H54 (cell line): ENCODE measurements at regions not wholly inside any gene's neighbourhood (a gene's known extent, or its start where the extent isn't known, plus 50 kb on each side); places are given as distances from the start of the nearest gene placed in this dataset.
"Not testable (repeated sequence)": the region's sequence is repeated elsewhere in the genome, so short reads cannot be mapped to it uniquely, and the experiment has no call there.

Experiments used
- DNase-seq: peaks from one replicate; pipeline ENCODE4 v3.0.0; 2011; ENCODE audit warnings: low spot score, mixed read lengths; ENCODE audit not compliant: insufficient read length
- FAIRE-seq: peaks from 3 replicates; lab custom pipeline; 2011; peaks lifted over from hg19 to GRCh38; lab: Jason Lieb, UNC
- POLR2A ChIP-seq: IDR thresholded peaks from 2 replicates; pipeline ENCODE4 v1.6.1; 2011; ENCODE audit warnings: low read depth, mild to moderate bottlenecking, low read length

DNA sequence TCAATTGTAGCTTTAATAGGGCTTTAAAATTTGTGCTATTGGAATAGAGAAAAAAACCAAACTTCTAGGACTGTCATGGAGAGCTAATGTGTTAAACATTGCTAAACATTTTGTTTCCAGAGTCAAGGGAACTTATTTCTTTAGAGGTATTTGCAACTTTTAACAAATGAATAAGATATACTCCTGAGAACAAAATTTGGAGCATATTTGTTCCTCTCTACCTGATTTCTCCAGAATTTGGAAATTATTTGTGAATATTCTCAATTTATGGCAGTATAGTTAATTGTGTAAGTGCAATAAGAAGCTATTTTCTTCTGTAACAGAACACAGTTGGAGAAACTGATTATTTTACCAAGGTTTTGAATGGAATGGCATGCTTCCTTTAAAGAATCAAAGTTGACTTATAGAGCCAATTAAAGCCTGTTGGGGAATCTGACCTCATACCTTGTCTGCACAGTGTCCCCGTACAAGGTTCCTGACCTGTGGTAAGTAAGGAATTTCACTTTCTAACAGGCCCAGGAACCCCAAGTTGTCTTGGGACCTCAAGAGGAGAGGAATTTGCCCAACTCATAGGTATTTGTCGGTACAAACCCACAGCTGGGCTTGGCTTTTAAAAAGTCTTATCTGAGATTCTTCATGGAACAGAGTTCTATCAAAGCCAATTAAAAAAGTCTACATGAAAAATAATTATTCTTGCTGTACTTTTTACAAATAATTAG is 72.6 kb upstream of the CSF1 start:
- no peak for TF ChIP-seq POLR2A
- no peak for FAIRE-seq

DNA sequence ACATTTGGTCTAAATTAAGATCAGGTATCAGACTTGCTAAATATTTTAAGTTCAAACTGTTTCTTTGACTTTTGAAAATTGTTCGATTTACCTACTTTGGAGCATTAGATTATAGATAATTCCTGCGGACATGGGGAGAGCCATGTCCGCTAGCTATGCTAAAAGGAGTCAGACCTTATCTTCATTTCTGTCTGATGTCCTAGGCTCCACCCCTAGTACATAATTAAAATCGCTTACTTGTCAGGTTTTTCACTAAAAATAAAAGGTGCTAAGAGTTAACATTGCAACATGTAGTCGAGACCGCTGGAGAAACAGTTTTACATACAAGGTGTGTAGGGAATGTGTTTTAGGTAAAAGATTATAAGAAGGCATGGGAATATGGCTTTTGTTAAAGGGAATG is 71.9 kb upstream of the EPS8L3 start:
- not testable (repeated sequence) for DNase-seq, FAIRE-seq

More for the DNA sequence above, 72.6 kb upstream of the CSF1 start:
- DNase-seq = no peak

DNA sequence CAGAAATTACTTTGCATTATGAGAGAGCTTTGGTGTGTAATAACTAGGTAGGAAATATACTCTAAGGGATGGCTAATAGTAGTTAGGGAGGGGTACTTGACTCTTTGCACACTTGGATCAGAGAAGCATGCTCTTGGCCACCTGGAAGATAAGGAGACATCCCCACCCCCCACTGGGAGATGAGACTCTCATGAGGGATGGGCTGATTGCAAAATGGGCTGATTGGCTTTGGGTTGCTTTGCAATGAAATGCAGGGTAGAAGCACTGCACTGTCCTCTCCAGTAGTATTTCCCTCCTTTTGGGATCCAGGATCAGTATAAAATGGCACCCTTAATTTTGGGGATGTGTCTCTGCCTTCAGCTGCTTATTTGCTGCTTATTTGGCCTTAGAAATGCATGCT is 71.2 kb upstream of the EPS8L3 start:
- FAIRE-seq (no peak), DNase-seq (no peak)
- no peak for TF ChIP-seq POLR2A

DNA sequence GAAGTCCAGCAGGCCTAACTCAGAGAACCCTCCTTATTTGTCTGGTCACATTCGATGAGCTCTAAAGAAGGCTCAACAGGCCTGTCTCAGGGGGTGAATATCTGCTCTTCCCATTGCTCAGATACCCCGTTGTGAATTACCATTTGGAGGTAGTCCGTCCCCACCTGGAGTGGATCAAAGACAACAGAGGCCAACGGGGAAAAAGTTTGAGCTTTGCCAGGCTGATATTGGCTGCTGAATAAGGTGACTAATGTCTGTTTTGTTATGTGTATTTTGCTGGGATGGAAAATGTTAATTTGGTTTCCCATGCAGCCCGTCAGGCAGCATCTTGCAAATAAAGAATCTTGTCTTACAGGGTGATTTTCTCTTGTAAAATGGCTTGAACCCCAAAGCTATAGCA is 69.2 kb upstream of the EPS8L3 start:
- FAIRE-seq (no peak), DNase-seq (no peak)
- no peak for TF ChIP-seq POLR2A

DNA sequence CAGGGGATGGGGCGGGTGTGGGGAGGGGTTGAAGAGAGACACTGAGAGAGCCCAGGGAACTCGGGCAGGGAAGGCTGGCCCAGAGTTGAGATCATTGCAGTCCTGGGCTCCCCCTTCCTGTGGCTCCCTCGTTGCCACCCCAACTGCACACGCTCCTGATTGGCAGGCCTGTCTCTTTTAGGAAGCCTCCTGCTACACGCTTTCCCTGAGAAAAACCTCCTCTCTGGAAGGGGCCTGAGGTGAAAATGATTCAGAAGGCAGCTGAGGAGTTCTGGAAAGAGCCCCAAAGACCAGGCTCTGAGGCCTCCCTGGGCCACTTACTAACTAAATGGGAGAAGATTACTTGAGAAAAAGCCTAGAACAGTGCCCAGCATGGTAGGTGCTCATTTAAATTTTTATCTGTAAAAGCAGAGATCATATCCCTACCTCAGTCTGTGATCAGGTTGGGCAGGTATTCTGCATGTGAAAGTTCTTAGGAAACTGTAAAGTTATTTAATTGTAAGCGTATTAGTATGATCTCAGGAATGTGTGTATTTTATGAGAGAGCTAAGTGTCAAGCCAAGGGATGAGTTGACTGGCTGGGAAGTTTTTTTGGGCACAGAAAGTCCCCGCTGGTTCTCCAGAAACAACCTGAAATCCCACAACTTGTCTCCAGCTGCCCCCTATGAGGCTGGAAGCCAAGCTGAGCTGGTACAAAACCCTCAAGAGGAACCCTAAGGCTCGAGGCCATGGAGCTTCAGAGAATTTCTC is 65.2 kb upstream of the EPS8L3 start:
- FAIRE-seq (no peak), DNase-seq (no peak)
- TF ChIP-seq POLR2A = no peak

DNA sequence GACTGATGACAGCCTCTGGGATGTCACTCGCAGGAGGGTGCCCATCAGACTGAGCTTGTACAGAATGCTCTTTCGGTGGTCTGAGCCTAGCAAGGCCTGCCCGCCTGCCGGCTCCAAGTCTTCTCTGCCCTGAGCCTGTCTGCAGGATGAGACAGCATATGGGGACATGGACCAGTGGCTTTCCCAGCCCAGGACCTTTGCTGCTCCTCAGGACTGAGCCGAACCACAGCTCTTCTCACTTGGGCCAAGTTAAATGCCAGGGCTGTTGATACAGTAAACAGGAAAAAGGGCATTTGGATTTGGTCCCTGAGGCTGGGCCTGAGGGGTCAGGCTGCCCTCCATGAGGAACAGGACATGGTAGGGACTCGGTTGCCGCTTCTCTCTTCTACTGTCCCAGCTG is 64.3 kb upstream of the EPS8L3 start:
- no peak for TF ChIP-seq POLR2A
- no peak for FAIRE-seq
- no peak for DNase-seq

DNA sequence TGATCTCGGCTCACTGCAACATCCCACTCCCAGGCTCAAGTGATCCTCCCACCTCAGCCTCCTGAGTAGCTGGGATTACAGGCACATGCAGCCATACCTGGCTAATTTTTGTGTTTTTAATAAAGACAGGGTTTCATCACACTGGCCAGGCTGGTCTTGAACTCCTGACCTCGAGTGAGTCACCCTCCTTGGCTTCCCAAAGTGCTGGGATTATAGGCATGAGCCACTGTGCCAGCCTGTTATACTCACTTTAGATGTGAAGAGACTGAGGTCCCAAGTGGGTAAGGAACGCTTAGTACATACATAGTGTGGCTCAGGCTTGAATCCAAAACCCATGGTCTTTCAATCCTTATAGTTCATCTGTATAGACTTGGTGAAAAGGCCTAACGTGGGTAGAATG is 63.7 kb upstream of the EPS8L3 start:
- no peak for DNase-seq
- no peak for FAIRE-seq
- TF ChIP-seq POLR2A = no peak

DNA sequence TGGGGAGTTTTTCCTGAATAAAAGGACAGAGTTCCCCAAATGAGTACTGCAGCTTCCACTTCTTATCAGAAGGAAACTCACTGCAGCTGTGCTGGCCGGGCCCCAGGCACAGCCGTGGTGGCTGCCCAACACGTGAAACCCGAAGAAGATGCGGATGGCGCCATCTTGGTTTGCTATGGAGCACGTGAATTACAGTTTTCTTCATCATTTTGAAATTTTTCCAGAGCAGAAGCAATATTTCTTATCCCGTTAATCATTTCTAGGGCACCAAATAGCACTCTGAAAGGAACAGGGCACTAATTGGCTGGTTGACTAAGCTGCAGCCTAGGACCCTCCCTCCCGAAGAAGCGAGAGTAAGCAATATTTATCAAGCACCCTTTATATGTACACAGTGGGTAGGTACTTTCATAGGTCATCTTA is 63.2 kb upstream of the EPS8L3 start:
- no peak for FAIRE-seq
- no peak for TF ChIP-seq POLR2A

DNA sequence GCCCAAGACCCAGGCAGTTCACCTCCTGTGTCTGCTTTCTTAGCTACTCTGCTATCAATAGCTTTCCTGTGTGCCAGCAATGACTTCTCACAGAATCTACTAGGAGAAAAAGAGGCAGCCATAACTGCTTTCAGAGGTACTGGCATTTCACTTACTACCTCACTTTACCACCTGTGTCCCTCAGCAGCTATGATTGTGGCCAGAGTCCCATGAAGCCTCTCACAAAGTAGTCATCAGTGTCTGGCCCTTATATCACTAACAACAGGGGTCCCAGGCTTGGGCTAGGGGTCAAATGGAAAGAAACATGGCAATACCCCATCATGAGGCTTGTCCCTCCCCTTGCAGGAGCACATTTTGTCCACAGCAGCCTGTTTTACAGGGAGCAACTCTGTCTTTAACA is 62.7 kb upstream of the EPS8L3 start:
- DNase-seq (no peak), FAIRE-seq (no peak)
- TF ChIP-seq POLR2A = no peak

More for the DNA sequence above, 63.2 kb upstream of the EPS8L3 start:
- no peak for DNase-seq

DNA sequence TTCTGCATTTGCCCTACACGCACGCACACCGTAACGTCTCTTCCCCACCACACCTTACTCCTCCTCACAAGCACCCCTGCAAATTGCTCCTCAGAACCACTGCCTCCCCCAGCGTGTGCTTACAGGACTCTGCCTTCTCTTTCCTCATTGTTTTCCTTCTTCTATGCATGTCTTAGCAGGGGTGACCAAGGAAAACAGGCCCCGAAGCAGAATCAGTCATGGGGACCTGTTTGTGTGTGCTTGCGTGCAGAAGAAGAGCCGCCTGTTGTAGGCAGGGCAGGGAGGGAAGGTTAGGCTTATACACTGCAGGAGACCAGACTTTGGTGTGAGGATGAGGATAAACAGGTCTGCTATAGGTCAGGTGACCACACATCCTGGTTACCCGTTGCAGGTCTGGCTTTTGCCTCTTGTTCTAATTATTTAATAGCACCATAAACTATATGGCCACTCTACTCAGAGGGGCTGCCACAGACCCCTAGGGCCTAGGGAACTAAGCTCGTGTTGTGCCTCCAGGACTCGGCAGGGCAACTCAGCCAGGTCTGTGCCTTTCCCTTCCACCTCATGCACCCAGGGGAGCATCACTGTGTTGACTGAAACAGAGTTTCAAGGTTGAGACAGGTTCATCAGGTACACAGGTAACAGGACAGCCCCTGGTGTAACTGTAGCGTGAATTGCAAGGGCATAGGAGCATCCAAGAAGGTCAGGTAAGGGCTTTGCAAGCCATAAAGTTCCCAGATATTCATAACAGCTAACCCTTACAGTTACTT is 60.8 kb upstream of the EPS8L3 start:
- no peak for DNase-seq
- no peak for TF ChIP-seq POLR2A
- FAIRE-seq = no peak

DNA sequence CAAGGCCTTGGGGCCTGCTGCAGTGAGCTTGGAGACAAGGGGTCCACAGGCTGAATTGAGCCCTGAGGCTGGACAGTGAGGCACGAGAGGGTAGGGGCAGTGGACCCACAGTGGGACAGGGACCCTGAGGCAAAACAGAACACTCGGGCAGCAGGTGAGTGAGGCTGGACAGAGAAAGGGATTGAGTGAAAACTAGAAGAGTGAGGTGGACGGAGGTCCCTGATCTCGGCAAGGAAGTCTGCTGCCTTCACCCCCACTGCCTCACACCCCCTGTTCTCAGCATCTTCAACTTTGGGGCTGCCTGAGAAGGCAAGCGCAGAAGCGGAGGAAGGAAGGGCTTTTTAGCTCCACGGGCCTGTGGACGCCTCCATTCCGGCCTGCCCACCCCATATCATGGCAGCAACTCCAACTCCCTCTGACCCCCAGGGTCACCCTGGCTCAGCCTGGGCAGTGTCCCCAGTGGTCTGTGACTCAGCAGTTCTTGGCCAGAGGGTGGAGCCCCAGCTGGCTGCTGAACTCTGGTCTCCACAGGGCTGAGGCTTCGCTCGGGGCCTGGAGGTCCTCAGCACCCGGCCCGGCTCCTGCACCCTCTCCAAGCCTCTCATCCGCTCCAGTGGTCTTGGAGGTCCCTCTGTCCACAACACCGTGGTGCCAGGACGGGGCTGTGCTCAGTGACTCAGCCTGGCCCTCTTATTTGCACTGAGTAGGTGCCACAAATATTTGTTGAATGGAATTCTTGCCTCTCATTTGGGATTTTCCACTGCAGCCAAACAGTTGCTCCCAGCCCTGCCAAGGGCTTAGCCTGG is 60.0 kb upstream of the EPS8L3 start:
- DNase-seq (no peak), FAIRE-seq (no peak)
- peak; percentile 26; the same call in 1 of the 2 replicates for TF ChIP-seq POLR2A

DNA sequence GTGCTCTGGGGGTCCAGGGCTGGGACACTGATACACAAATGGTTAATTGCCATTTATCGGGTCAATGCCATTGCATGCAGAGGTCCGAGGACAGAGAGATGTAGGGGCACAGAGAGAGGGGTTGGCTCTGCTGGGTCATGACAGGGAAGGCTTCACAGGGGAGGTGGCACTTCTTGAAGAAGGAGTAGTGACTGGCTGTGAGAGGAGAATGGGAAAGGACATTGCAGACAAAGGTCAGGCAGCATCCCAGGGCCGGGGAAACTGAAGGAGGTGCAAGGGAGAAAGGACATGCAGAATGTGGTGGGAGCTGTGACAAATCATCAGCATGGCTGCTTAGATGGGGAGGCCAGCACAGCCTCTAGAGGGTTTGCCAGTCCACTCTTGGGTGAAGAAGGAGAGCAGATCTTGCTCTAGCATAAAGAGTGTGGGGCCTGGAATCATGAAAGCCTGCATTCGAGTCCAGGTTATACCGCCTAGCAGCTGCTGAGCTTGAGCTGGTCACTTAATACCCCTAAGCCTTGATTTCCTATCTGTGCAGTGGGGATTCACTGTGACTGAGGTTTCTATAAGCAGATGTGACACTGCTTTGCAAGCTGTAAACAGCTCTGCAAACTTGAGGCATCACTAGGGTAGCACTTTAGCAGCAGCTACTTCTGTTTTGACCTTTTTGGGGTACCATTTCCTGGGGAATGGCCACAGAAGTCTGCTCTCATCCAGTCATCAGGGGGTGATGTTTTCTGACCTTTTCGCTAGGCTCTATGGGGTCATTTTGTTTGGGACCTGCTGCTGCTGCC is 59.2 kb upstream of the EPS8L3 start:
- no peak for TF ChIP-seq POLR2A
- no peak for FAIRE-seq
- no peak for DNase-seq
